HG03442 (cell line): ENCODE measurements at regions not wholly inside any gene's neighbourhood (a gene's known extent, or its start where the extent isn't known, plus 50 kb on each side); places are given as distances from the start of the nearest gene placed in this dataset.
"Not testable (repeated sequence)": the region's sequence is repeated elsewhere in the genome, so short reads cannot be mapped to it uniquely, and the experiment has no call there.

ENCODE experiments used
- ATAC-seq: cut with Tn5 transposase; IDR thresholded peaks from one replicate; pipeline ENCODE4 v1.9.1; 2021; ENCODE audit warnings: mild to moderate bottlenecking, moderate library complexity; ENCODE audit not compliant: unreplicated experiment

DNA sequence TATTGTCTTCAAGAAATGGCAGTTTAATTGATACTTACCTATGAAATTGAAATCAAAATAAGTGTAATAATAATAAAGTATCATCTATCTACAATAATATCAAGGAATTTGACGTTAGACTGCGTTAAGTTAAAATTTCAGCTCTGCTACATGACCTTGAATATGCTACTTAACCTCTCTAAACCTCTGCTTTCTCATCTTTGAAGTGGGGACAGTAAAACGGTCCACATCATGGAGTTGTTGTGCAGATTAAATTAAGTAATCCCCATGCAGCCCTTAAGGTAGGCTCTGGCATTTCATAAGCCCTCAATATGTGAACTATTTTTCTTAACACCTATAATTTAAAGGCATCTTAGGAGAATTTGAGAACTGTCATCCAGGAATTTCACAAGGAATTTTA is 252.4 kb upstream of the PHF14 start:
- ATAC-seq, result no peak

- no peak for ATAC-seq
Measured at GRCh38 chr7:10723832-10724231, 249.8 kb upstream of the PHF14 start.

GRCh38 chr7:10724449-10724848 is 249.2 kb upstream of the PHF14 start:
- no peak for ATAC-seq

DNA sequence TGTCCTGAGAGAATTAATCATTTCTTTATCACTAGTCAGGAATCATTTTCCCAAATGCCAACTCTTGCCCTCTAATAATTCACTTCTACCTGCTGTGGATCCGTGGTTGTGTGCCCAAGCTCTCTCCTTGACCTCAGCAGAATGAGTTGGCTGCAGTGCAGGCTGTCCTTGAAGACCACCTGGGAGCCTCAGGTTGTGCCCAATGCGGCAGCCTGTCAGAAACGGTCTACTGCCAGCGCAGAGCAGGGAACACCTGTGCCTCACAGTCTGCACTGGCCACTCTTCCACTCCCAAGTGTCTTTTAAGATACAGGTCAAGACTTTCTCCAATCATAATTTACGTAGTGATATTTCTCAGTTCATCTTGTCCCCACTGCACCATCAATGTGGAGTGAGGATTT is 246.0 kb upstream of the PHF14 start:
- ATAC-seq, result no peak

DNA sequence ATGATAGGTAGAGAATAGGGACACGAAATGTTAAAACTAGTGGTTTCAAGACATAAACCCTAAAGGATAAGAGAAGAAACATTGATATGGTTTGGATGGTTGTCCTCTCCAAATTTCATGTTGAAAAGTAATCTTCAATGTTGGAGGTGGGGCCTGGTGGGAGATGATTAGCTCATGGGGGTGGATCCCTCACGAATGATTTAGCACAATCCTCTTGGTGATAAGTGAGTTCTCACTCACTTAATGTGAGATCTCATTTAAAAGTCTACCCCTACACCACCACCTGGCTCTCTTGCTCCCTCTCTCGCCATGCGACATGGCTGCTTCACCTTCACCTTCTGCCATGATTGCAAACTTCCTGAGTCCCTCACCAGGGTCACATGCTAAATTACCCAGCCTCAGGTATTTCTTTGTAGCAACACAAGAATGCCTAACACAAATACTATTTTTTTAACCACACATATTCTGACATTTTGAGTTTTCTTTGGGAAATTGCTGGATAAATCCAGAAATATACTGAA is 242.4 kb upstream of the PHF14 start:
- ATAC-seq, result no peak

- no peak for ATAC-seq
Measured at GRCh38 chr7:10733747-10734146, 239.9 kb upstream of the PHF14 start.

- no peak for ATAC-seq
Measured at GRCh38 chr7:10734595-10734994, 239.1 kb upstream of the PHF14 start.

GRCh38 chr7:10739401-10739800 is 234.3 kb upstream of the PHF14 start:
- ATAC-seq, result no peak

GRCh38 chr7:10740805-10741204 is 232.9 kb upstream of the PHF14 start:
- ATAC-seq, result no peak

- ATAC-seq, result no peak
Measured at GRCh38 chr7:10756981-10757380, 216.7 kb upstream of the PHF14 start.

DNA sequence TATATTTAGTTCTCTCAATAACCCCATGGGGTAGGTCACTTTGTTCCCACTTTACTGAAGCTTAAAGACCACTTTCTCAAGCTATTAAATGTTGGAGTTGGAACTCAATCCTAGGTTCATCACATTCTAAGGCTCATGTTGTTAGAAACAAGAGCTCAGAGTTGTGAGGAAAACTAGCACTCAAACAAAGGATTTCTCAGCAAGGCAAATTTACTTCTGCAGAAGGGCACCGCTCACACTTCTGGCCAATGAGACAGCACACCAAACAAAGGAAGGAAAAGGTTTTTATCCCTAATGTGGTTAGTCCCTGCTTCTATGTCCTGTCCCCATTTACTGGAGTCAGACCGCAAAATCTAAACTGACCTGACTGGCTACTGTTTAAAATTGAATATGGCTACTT is 214.6 kb upstream of the PHF14 start:
- ATAC-seq, result no peak

DNA sequence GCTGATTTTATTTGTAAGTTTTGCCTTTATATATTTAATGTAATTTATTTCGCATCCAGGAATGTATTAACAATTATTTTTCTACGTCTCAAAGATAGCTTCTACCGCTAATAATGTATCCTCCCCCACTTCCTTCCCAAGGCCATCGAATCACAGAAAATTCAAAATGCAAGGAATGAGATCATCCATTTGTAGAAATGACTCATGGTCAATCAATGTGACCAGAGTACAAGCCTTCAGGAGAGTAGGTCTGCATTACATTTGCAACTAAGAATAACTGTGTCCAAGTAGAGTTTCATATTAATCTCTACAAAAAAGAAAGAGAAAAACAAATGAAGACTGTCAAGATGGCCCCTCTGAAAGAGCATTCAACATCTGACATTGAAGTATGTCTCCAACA is 205.9 kb upstream of the PHF14 start:
- no peak for ATAC-seq

DNA sequence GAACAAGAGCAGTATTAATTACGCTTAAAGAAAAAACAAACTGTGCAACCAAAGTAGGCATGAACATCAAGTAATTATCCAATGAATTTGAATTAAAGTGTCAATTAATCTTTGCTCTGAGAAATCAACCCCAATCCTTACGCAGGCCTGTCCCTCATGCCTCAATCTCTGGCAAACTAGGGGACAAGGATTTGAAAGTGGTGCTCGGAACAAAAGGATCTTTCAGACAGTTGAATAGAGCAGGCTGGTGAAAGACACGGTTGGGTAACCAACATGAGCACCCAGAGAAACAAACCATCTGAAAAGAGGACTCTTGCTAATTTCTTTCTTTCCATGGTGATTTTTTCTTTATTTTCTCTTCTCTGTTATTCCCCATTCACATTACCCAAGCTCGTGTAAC is 203.5 kb upstream of the PHF14 start:
- ATAC-seq, result no peak

GRCh38 chr7:10773430-10773829 is 200.2 kb upstream of the PHF14 start:
- no peak for ATAC-seq

- no peak for ATAC-seq
Measured at GRCh38 chr7:10779465-10780399, 193.9 kb upstream of the PHF14 start.

DNA sequence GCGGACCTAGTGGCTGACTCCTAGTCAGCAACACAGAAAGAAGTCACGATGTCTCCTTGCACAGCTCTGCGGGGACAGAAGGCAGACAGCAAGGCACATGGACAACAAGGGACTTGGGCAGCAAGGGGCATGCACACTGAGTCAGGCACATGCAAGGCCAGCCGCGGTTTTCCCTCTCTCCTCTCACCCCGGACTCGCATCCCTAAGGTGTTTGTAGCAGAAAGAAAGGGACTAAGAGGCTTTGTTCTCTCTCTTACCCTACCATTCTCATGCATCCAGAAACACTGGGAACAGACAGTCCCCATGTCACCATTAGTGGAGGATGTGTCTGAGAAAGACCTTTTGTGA is 193.3 kb upstream of the PHF14 start:
- no peak for ATAC-seq

GRCh38 chr7:10786976-10787375 is 186.7 kb upstream of the PHF14 start:
- ATAC-seq, result not testable (repeated sequence)

DNA sequence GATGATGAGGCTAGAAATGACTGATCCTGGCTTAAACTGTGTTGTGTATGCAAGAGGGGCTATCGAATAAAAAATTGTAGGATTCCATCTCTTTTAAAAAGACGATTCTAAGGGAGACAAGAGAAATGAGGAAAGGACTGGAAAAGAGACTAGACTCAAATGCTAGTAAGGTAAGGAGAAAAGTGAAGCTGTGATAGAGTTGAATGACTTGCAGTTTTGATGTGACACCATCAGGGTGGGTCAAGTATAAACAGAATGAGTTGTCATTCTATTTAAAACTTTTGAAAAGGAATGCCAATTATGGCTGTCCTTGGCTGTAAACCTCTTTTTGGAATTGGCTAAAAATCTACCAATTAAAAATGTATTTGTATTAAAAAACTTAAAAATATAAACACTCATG is 184.5 kb upstream of the PHF14 start:
- no peak for ATAC-seq

GRCh38 chr7:10790910-10791309 is 182.8 kb upstream of the PHF14 start:
- ATAC-seq, result no peak

DNA sequence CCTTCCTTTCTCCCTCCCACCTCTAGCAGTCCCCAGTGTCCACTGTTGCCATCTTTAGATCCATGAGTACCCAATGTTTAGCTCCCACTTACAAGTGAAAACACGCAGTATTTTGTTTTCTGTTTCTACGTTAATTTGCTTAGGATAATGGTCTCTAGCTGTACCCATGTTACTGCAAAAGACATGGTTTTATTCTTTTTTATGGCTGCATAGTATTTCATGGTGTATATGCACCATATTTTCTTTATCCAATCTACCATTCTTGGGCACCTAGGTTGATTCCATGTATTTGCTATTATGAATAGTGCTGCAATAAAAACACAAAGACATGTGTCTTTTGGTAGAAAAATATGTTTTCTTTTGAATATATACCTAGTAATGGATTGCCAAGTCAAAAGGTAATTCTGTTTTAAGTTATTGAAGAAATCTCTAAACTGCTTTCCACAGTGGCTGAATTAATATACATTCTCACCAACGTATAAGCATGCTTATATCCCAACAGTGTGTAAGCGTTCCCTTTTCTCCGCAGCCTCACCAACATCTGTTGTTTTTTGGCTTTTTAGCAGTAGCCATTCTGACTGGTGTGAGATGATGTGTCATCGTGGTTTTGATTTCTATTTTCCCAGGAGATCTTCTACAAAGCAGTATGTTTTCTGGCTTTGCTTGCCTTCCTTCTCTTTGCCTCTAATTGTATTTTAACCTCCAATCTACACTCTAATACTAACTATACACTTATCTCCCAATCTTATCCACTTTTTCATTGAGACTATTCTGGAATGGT is 179.5 kb upstream of the PHF14 start:
- no peak for ATAC-seq

GRCh38 chr7:10797157-10797556 is 176.5 kb upstream of the PHF14 start:
- no peak for ATAC-seq

- ATAC-seq, result no peak
Measured at GRCh38 chr7:10798044-10798443, 175.6 kb upstream of the PHF14 start.
